Ishikawa (cell line): ENCODE measurements at regions not wholly inside any gene's neighbourhood (a gene's known extent, or its start where the extent isn't known, plus 50 kb on each side); places are given as distances from the start of the nearest gene placed in this dataset.

Experiments
- CEBPB ChIP-seq: IDR thresholded peaks from 2 replicates; pipeline ENCODE4 v1.6.1; 2012
- CREB1 ChIP-seq: IDR thresholded peaks from 2 replicates; pipeline ENCODE4 v1.6.1; 2012; ENCODE audit warnings: low read depth
- EGR1 ChIP-seq: IDR thresholded peaks from 2 replicates; pipeline ENCODE4 v1.6.1; 2012
- EP300 ChIP-seq: IDR thresholded peaks from 2 replicates; pipeline ENCODE4 v1.6.1; 2012; ENCODE audit warnings: borderline replicate concordance
- FOXM1 ChIP-seq: IDR thresholded peaks from 2 replicates; pipeline ENCODE4 v1.6.1; 2012; ENCODE audit warnings: low read depth, borderline replicate concordance
- MAX ChIP-seq: IDR thresholded peaks from 2 replicates; pipeline ENCODE4 v1.6.1; 2012
- NFIC ChIP-seq: IDR thresholded peaks from 2 replicates; pipeline ENCODE4 v1.6.1; 2012
- RAD21 ChIP-seq: IDR thresholded peaks from 2 replicates; pipeline ENCODE4 v1.6.1; 2012; ENCODE audit warnings: low read depth
- REST ChIP-seq: IDR thresholded peaks from 2 replicates; pipeline ENCODE4 v1.6.1; 2012; ENCODE audit warnings: low read depth, mild to moderate bottlenecking
- TAF1 ChIP-seq: IDR thresholded peaks from 2 replicates; pipeline ENCODE4 v1.6.1; 2012; ENCODE audit warnings: low read depth, mild to moderate bottlenecking
- TCF12 ChIP-seq: IDR thresholded peaks from 2 replicates; pipeline ENCODE4 v1.6.1; 2012; ENCODE audit warnings: low read depth
- TEAD4 ChIP-seq: IDR thresholded peaks from 2 replicates; pipeline ENCODE4 v1.6.1; 2012
- USF1 ChIP-seq: IDR thresholded peaks from 2 replicates; pipeline ENCODE4 v1.6.1; 2012
- YY1 ChIP-seq: IDR thresholded peaks from 2 replicates; pipeline ENCODE4 v1.6.1; 2012; ENCODE audit warnings: low read depth

GRCh38 chr16:55273356-55273755, 50.6 kb upstream of the IRX6 start:
- TF ChIP-seq MAX (no peak), EGR1 (no peak), USF1 (no peak), REST (no peak), TAF1 (no peak), TEAD4 (no peak), CREB1 (no peak), CEBPB (no peak), RAD21 (no peak), NFIC (no peak), FOXM1 (no peak), TCF12 (no peak), YY1 (no peak), EP300 (no peak)

GRCh38 chr16:55273959-55274358, 50.0 kb upstream of the IRX6 start:
- TF ChIP-seq TEAD4 (no peak), REST (no peak), EGR1 (no peak)
